SK-N-SH (cell line): ENCODE measurements at regions not wholly inside any gene's neighbourhood (a gene's known extent, or its start where the extent isn't known, plus 50 kb on each side); places are given as distances from the start of the nearest gene placed in this dataset.

Experiments used
- CTCF ChIA-PET: fragments of 300-600, 350-600 bp; formaldehyde crosslinking; extraction: SDS; loops from one replicate; lab custom pipeline; 2021; lab: Yijun Ruan, JAX
- POLR2A ChIA-PET: fragments of 350-600 bp; sonication (Branson Sonifier 250); formaldehyde crosslinking; extraction: SDS; loops from one replicate; lab custom pipeline; 2020; ENCODE audit warnings: antibody characterized with exemption, inconsistent platforms; lab: Yijun Ruan, JAX
- DNase-seq: peaks from one replicate; pipeline ENCODE4 v3.0.0; 2012
- H2AFZ ChIP-seq: fragments of 200-600 bp; sonication (generic); 2 replicates; pipeline ENCODE4 v1.8.1; 2016; ENCODE audit warnings: antibody characterized with exemption, mild to moderate bottlenecking, low read depth
- H3F3A ChIP-seq: fragments of 200-600 bp; sonication (generic); replicated peaks from 2 replicates; pipeline ENCODE3; 2016; ENCODE audit warnings: antibody characterized with exemption, mild to moderate bottlenecking; ENCODE audit not compliant: insufficient read depth
- H3K27ac ChIP-seq, 2 experiments: fragments of 200-500 bp in 1 of 2; fragments of 200-600 bp in 1 of 2; sonication (Bioruptor generic) in 1 of 2; sonication (generic), shearing (Covaris generic) in 1 of 2; 2 replicates each; pipeline versions ENCODE4 v1.5.1 to v1.6.1; 2014 to 2016; ENCODE audit warnings: low read depth in 2 of 2, inconsistent platforms in 1 of 2, low read length in 1 of 2, mild to moderate bottlenecking in 1 of 2, mixed read lengths in 1 of 2
- H3K27me3 ChIP-seq: fragments of 200-600 bp; sonication (generic), shearing (Covaris generic); 2 replicates; pipeline ENCODE4 v1.6.1; 2016; ENCODE audit warnings: mixed run types; ENCODE audit not compliant: insufficient read depth
- H3K36me3 ChIP-seq, 2 experiments: fragments of 200-500 bp in 1 of 2; fragments of 200-600 bp in 1 of 2; sonication (Bioruptor generic) in 1 of 2; sonication (generic) in 1 of 2; replicated peaks in 1 of 2; 2 replicates each; pipeline versions ENCODE3 to v1.5.1; 2014 to 2016; ENCODE audit warnings: low read length in 1 of 2, mild to moderate bottlenecking in 1 of 2; ENCODE audit not compliant: insufficient read depth in 2 of 2, control insufficient read depth in 1 of 2
- H3K4me1 ChIP-seq, 2 experiments: fragments of 200-500 bp in 1 of 2; fragments of 200-600 bp in 1 of 2; sonication (Bioruptor generic) in 1 of 2; sonication (generic), shearing (Covaris generic) in 1 of 2; 2 replicates each; pipeline versions ENCODE4 v1.5.1 to v1.6.1; 2014 to 2016; ENCODE audit warnings: low read depth in 1 of 2, low read length in 1 of 2, mixed run types in 1 of 2; ENCODE audit not compliant: insufficient read depth in 2 of 2, control insufficient read depth in 1 of 2
- H3K4me2 ChIP-seq: fragments of 200-600 bp; sonication (generic), shearing (Covaris generic); 2 replicates; pipeline ENCODE4 v1.6.1; 2017; ENCODE audit warnings: mixed run types
- H3K4me3 ChIP-seq, 2 experiments: fragments of 200-500 bp in 1 of 2; fragments of 200-600 bp in 1 of 2; sonication (Bioruptor generic) in 1 of 2; sonication (generic), shearing (Covaris generic) in 1 of 2; 2 replicates each; pipeline versions ENCODE4 v1.5.1 to v1.8.1; 2014 to 2016; ENCODE audit warnings: low read depth in 2 of 2, inconsistent platforms in 1 of 2, low read length in 1 of 2, mild to moderate bottlenecking in 1 of 2, mixed read lengths in 1 of 2, moderate library complexity in 1 of 2
- H3K79me2 ChIP-seq: fragments of 200-600 bp; sonication (generic); 2 replicates; pipeline ENCODE4 v1.8.1; 2017; ENCODE audit warnings: mild to moderate bottlenecking; ENCODE audit not compliant: insufficient read depth
- H3K9ac ChIP-seq: fragments of 200-600 bp; sonication (generic); 2 replicates; pipeline ENCODE4 v1.6.1; 2017; ENCODE audit warnings: mixed run types
- H3K9me2 ChIP-seq: fragments of 200-600 bp; sonication (generic); 2 replicates; pipeline ENCODE4 v1.6.1; 2017; ENCODE audit warnings: mixed run types
- H3K9me3 ChIP-seq: fragments of 200-600 bp; sonication (generic); 2 replicates; pipeline ENCODE4 v1.6.1; 2017; ENCODE audit warnings: mixed run types, mild to moderate bottlenecking, moderate library complexity
- H4K20me1 ChIP-seq: fragments of 200-600 bp; sonication (generic); 2 replicates; pipeline ENCODE4 v1.6.1; 2017; ENCODE audit warnings: mild to moderate bottlenecking, mixed run types; ENCODE audit not compliant: insufficient read depth
- CHD2 ChIP-seq: fragments of 150-350 bp; IDR thresholded peaks from 2 replicates; pipeline ENCODE4 v1.6.1; 2018; ENCODE audit warnings: low read length; ENCODE audit not compliant: partially characterized antibody
- FOSL2 ChIP-seq: IDR thresholded peaks from 2 replicates; pipeline ENCODE4 v1.4.0; 2012; ENCODE audit warnings: low read depth, mild to moderate bottlenecking, moderate library complexity, borderline replicate concordance
- FOXJ3 ChIP-seq: sonication (generic); formaldehyde crosslinking; IDR thresholded peaks from 2 replicates; pipeline ENCODE4 v1.5.1; 2020; ENCODE audit warnings: mild to moderate bottlenecking, missing genetic modification reagents
- FOXM1 ChIP-seq: IDR thresholded peaks from 2 replicates; pipeline ENCODE4 v1.4.0; 2012; ENCODE audit warnings: low read depth, mild to moderate bottlenecking
- GABPA ChIP-seq: IDR thresholded peaks from 2 replicates; pipeline ENCODE4 v1.4.0; 2012; ENCODE audit warnings: low read depth, mild to moderate bottlenecking
- GATA2 ChIP-seq: sonication (generic); formaldehyde crosslinking; IDR thresholded peaks from 2 replicates; pipeline ENCODE4 v1.5.0; 2020; ENCODE audit warnings: mild to moderate bottlenecking, missing genetic modification reagents
- IRF3 ChIP-seq: fragments of 150-350 bp; IDR thresholded peaks from 2 replicates; pipeline ENCODE4 v1.6.1; 2016; ENCODE audit warnings: mild to moderate bottlenecking, low read depth, low read length
- JUND ChIP-seq: IDR thresholded peaks from 2 replicates; pipeline ENCODE4 v1.4.0; 2012
- NFIC ChIP-seq: IDR thresholded peaks from 2 replicates; pipeline ENCODE4 v1.4.0; 2012; ENCODE audit warnings: borderline replicate concordance
- NRF1 ChIP-seq: IDR thresholded peaks from 2 replicates; pipeline ENCODE4 v1.6.1; 2012; ENCODE audit warnings: low read depth, mild to moderate bottlenecking, low read length
- PBX3 ChIP-seq: IDR thresholded peaks from 2 replicates; pipeline ENCODE4; 2012
- POLR2AphosphoS5 ChIP-seq: IDR thresholded peaks from 2 replicates; pipeline ENCODE4 v1.6.1; 2012; ENCODE audit warnings: low read depth, low read length
- RAD21 ChIP-seq: IDR thresholded peaks from 2 replicates; pipeline ENCODE4 v1.6.1; 2012; ENCODE audit warnings: mild to moderate bottlenecking, low read length
- RCOR1 ChIP-seq: fragments of 150-350 bp; IDR thresholded peaks from 2 replicates; pipeline ENCODE4 v1.6.1; 2017; ENCODE audit warnings: antibody characterized with exemption, low read length
- RXRA ChIP-seq: IDR thresholded peaks from 2 replicates; pipeline ENCODE4 v1.4.0; 2012; ENCODE audit warnings: low read depth, mild to moderate bottlenecking, borderline replicate concordance
- SIN3A ChIP-seq: IDR thresholded peaks from 2 replicates; pipeline ENCODE4 v1.6.1; 2012; ENCODE audit warnings: low read depth, mild to moderate bottlenecking, low read length, moderate library complexity, borderline replicate concordance
- SMC3 ChIP-seq: IDR thresholded peaks from 2 replicates; pipeline ENCODE4 v1.6.1; 2012; ENCODE audit warnings: low read depth, low read length, improper control_type of control experiment
- TAF1 ChIP-seq: IDR thresholded peaks from 2 replicates; pipeline ENCODE4 v1.6.1; 2012; ENCODE audit warnings: low read depth, mild to moderate bottlenecking, low read length, moderate library complexity, borderline replicate concordance
- USF2 ChIP-seq: fragments of 150-350 bp; IDR thresholded peaks from 2 replicates; pipeline ENCODE4 v1.6.1; 2017; ENCODE audit warnings: antibody characterized with exemption, low read length, low read depth, borderline replicate concordance
- WGBS: methylation state at CpG from one replicate; pipeline ENCODE4 v1.1.6; 2017; ENCODE audit warnings: low lambda C conversion rate; 5-methylcytosine and 5-hydroxymethylcytosine counted together
- TF ChIP-seq, protein P1 (sequence below): IDR thresholded peaks from 2 replicates; pipeline ENCODE4 v1.4.0; 2012; ENCODE audit warnings: low read depth, borderline replicate concordance

DNA sequence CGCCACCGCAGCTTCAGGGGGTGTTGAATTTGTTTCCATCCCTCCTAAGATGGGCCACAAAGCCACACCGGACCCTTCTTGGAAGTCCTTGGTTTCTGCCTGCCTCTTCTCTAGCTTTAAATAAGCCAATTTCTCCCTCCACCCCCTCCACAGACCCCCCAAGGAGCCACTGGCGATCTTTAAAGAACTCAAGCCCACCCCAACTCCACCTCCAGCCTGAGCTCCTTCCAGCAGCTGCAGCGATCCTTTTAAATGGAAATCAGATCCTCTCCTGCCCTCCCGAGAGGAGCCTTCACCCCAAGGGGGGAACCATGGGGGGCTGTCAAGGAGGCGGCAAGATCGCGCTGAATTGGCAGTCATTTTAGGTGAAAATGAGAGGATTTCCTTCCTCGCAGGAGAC lies 133.1 kb downstream of the NCOR2 start:
- Histone ChIP-seq H3K36me3 (peaks cover 8 to 18% of the 10 kb centered on the region in 2 experiments), H2AFZ (no peak overlapping the region), H3K9me2 (no peaks in the 10 kb centered on the region)
- TF ChIP-seq GATA2 (no peak), SMC3 (no peak), USF2 (no peak), FOSL2 (no peak), CHD2 (no peak), NRF1 (no peak), RAD21 (no peak), IRF3 (no peak), FOXM1 (no peak), JUND (no peak)
- TF ChIP-seq, protein P1, sequence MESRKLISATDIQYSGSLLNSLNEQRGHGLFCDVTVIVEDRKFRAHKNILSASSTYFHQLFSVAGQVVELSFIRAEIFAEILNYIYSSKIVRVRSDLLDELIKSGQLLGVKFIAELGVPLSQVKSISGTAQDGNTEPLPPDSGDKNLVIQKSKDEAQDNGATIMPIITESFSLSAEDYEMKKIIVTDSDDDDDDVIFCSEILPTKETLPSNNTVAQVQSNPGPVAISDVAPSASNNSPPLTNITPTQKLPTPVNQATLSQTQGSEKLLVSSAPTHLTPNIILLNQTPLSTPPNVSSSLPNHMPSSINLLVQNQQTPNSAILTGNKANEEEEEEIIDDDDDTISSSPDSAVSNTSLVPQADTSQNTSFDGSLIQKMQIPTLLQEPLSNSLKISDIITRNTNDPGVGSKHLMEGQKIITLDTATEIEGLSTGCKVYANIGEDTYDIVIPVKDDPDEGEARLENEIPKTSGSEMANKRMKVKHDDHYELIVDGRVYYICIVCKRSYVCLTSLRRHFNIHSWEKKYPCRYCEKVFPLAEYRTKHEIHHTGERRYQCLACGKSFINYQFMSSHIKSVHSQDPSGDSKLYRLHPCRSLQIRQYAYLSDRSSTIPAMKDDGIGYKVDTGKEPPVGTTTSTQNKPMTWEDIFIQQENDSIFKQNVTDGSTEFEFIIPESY, result no peak
- TF ChIP-seq, all 33 proteins: peak for 0
- H3K27me3 ChIP-seq, result no peaks in the 10 kb centered on the region
- peaks cover 13% of the 10 kb centered on the region for H3F3A ChIP-seq
- no peak overlapping the region for H3K4me2 ChIP-seq
- H3K4me1 ChIP-seq, result peaks cover 0 to 56% of the 10 kb centered on the region in 2 experiments; a peak in 1 of 4 replicates
- ChIA-PET POLR2A (no interaction called here), CTCF (interaction anchor here (0.6 to 1.4 kb wide), 3 partner anchors 15 to 65 kb away, joined by 3 to 4 read pairs (median 3); no protein-coding TSS in a partner anchor)
- no peaks in the 10 kb centered on the region for H4K20me1 ChIP-seq
- H3K79me2 ChIP-seq, result no peaks in the 10 kb centered on the region; the same call in 1 of the 2 replicates
- no peak overlapping the region for H3K4me3 ChIP-seq
- H3K9me3 ChIP-seq, result no peaks in the 10 kb centered on the region
- no peak overlapping the region for H3K9ac ChIP-seq
- H3K27ac ChIP-seq, result no peak overlapping the region; a peak in 1 of 4 replicates
- DNase-seq, result no peak
- 95% methylated on average over 10 of the region's 10 CpGs for WGBS

DNA sequence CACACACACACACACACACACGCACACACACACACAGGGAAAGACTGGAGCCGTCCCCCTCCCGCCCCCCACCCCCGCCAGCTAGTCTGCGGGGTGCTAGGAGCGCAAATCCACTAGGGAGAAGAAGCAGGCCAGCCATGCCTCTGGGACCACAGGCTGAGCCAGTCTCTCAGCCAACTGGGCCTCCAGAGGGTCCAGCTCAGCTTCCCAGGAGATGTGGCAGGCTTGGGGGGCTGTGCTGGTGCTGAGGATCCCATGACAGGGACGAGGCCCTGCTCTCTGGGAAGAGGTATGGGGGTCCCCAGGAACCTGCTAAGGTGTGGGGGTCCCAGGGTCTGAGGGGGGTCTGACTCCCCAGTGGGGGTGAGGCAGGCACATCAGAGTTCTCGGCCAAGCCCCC lies 133.5 kb downstream of the NCOR2 start:
- ChIA-PET CTCF (interaction anchor here (0.8 to 1.4 kb wide), 2 partner anchors 14 to 64 kb away, joined by 3 to 4 read pairs; no protein-coding TSS in a partner anchor), POLR2A (no interaction called here)
- no peaks in the 10 kb centered on the region for H4K20me1 ChIP-seq
- H3F3A ChIP-seq, result peaks cover 8% of the 10 kb centered on the region
- peaks cover 8 to 20% of the 10 kb centered on the region in 2 experiments for H3K36me3 ChIP-seq
- H3K9ac ChIP-seq, result no peak overlapping the region
- no peaks in the 10 kb centered on the region for H3K9me3 ChIP-seq
- H3K79me2 ChIP-seq, result no peaks in the 10 kb centered on the region
- DNase-seq, result no peak
- no peak overlapping the region for H2AFZ ChIP-seq
- no peak overlapping the region for H3K4me2 ChIP-seq
- WGBS, result 78% methylated on average over 5 of the region's 8 CpGs
- H3K4me3 ChIP-seq, result no peak overlapping the region
- no peaks in the 10 kb centered on the region for H3K27me3 ChIP-seq
- no peaks in the 10 kb centered on the region for H3K9me2 ChIP-seq
- H3K4me1 ChIP-seq, result peaks cover 1 to 60% of the 10 kb centered on the region in 2 experiments; a peak in 2 of 4 replicates
- H3K27ac ChIP-seq, result no peak overlapping the region; a peak in 1 of 4 replicates
- TF ChIP-seq IRF3, result no peak
- TF ChIP-seq FOXJ3 (CRISPR knock-in tag), result no peak
- no peak for TF ChIP-seq FOSL2
- no peak for TF ChIP-seq USF2
- TF ChIP-seq RXRA, result no peak
- no peak for TF ChIP-seq SIN3A
- TF ChIP-seq PBX3, result no peak
- TF ChIP-seq POLR2AphosphoS5, result no peak
- TF ChIP-seq TAF1, result no peak
- no peak for TF ChIP-seq NFIC
- TF ChIP-seq GABPA, result no peak
- no peak for TF ChIP-seq RCOR1
